MM.1S (cell line): ENCODE measurements at regions not wholly inside any gene's neighbourhood (a gene's known extent, or its start where the extent isn't known, plus 50 kb on each side); places are given as distances from the start of the nearest gene placed in this dataset.

Experiments used
- DNase-seq: peaks from one replicate; pipeline ENCODE4 v3.0.0-alpha.2; 2015
- H2AFZ ChIP-seq: fragments of 300-600 bp; sonication (generic); 2 replicates; pipeline ENCODE4 v1.6.0; 2016; ENCODE audit warnings: antibody characterized with exemption, low read length
- H3F3A ChIP-seq: fragments of 300-600 bp; sonication (generic); 2 replicates; pipeline ENCODE4 v1.6.1; 2016; ENCODE audit warnings: mild to moderate bottlenecking, antibody characterized with exemption, low read length, moderate library complexity, mixed read lengths; ENCODE audit not compliant: insufficient read depth
- H3K27ac ChIP-seq: fragments of 300-600 bp; sonication (generic); 2 replicates; pipeline ENCODE4 v1.5.1; 2016; ENCODE audit warnings: mild to moderate bottlenecking, low read length
- H3K27me3 ChIP-seq: fragments of 300-600 bp; sonication (generic); replicated peaks from 2 replicates; pipeline ENCODE4 v1.6.0; 2016; ENCODE audit warnings: low read length; ENCODE audit not compliant: insufficient read depth
- H3K36me3 ChIP-seq: fragments of 300-600 bp; sonication (generic); replicated peaks from 2 replicates; pipeline ENCODE4 v1.6.1; 2016; ENCODE audit warnings: mild to moderate bottlenecking, low read length, mixed read lengths; ENCODE audit not compliant: insufficient read depth
- H3K4me1 ChIP-seq: fragments of 300-600 bp; sonication (generic); 2 replicates; pipeline ENCODE4 v1.6.1; 2016; ENCODE audit warnings: low read length, mixed read lengths
- H3K4me2 ChIP-seq: fragments of 300-600 bp; sonication (generic); 2 replicates; pipeline ENCODE4 v1.6.0; 2016; ENCODE audit warnings: low read depth, low read length
- H3K4me3 ChIP-seq: fragments of 300-600 bp; sonication (generic); 2 replicates; pipeline ENCODE4 v1.5.1; 2016; ENCODE audit warnings: low read length, mixed read lengths
- H3K79me2 ChIP-seq: fragments of 300-600 bp; sonication (generic); 2 replicates; pipeline ENCODE4 v1.6.1; 2016; ENCODE audit warnings: mixed run types, low read length, mixed read lengths
- H3K9ac ChIP-seq: fragments of 300-600 bp; sonication (generic); 2 replicates; pipeline ENCODE4 v1.6.1; 2016; ENCODE audit warnings: low read length, mixed read lengths
- H3K9me2 ChIP-seq: fragments of 300-600 bp; sonication (generic); replicated peaks from 2 replicates; pipeline ENCODE4 v1.6.1; 2016; ENCODE audit warnings: mild to moderate bottlenecking, low read length, mixed read lengths; ENCODE audit not compliant: insufficient read depth
- H3K9me3 ChIP-seq: fragments of 300-600 bp; sonication (generic); replicated peaks from 2 replicates; pipeline ENCODE4 v1.6.1; 2016; ENCODE audit warnings: mild to moderate bottlenecking, low read length, mixed read lengths; ENCODE audit not compliant: insufficient read depth
- H4K20me1 ChIP-seq: fragments of 300-600 bp; sonication (generic); 2 replicates; pipeline ENCODE4 v1.6.1; 2016; ENCODE audit warnings: mild to moderate bottlenecking, low read length, moderate library complexity, mixed read lengths; ENCODE audit not compliant: insufficient read depth
- EZH2 ChIP-seq: fragments of 300-600 bp; sonication (generic); optimal IDR thresholded peaks from 2 replicates; pipeline ENCODE3; 2017; ENCODE audit warnings: low read depth, mild to moderate bottlenecking, antibody characterized with exemption, low read length, mixed read lengths
- EZH2phosphoT487 ChIP-seq: fragments of 300-600 bp; sonication (generic); IDR thresholded peaks from 2 replicates; pipeline ENCODE4 v1.6.1; 2018; ENCODE audit warnings: antibody characterized with exemption, low read length
- TF ChIP-seq, protein P1 (sequence below): fragments of 300-600 bp; sonication (generic); IDR thresholded peaks from 2 replicates; pipeline ENCODE4 v1.5.1; 2016; ENCODE audit warnings: antibody characterized with exemption, low read length, mixed read lengths

DNA sequence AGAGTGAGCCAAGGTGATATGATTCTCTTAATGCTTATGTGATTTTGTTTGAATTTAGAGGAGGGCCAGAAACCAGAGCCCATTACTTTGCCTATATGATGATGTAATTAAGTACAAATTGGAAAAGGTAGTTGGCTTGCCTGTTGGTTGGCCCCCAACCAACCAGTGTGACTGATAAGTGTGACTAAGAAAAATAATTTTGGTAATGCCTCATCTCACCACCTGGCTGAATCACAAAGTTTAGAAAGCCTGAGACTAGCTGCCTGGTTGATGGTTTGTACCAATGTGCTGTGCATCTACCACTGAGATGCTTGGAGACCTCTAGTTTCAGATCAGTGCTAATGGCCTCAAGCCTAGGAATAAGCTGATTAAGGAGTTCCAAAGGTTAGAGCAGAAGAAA is 338.7 kb downstream of the CDH2 start:
- Histone ChIP-seq H2AFZ (no peak overlapping the region), H3K27ac (no peak overlapping the region), H3K36me3 (no peaks in the 10 kb centered on the region), H3F3A (no peaks in the 10 kb centered on the region), H3K9me2 (no peaks in the 10 kb centered on the region), H3K9ac (no peak overlapping the region), H3K9me3 (no peaks in the 10 kb centered on the region), H3K4me1 (no peaks in the 10 kb centered on the region), H3K27me3 (no peaks in the 10 kb centered on the region), H4K20me1 (no peaks in the 10 kb centered on the region), H3K4me3 (no peak overlapping the region), H3K79me2 (no peaks in the 10 kb centered on the region), H3K4me2 (no peak overlapping the region)
- no peak for DNase-seq
- TF ChIP-seq, protein P1, sequence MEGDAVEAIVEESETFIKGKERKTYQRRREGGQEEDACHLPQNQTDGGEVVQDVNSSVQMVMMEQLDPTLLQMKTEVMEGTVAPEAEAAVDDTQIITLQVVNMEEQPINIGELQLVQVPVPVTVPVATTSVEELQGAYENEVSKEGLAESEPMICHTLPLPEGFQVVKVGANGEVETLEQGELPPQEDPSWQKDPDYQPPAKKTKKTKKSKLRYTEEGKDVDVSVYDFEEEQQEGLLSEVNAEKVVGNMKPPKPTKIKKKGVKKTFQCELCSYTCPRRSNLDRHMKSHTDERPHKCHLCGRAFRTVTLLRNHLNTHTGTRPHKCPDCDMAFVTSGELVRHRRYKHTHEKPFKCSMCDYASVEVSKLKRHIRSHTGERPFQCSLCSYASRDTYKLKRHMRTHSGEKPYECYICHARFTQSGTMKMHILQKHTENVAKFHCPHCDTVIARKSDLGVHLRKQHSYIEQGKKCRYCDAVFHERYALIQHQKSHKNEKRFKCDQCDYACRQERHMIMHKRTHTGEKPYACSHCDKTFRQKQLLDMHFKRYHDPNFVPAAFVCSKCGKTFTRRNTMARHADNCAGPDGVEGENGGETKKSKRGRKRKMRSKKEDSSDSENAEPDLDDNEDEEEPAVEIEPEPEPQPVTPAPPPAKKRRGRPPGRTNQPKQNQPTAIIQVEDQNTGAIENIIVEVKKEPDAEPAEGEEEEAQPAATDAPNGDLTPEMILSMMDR, result no peak
- no peak for TF ChIP-seq EZH2phosphoT487
- TF ChIP-seq EZH2, result no peak

DNA sequence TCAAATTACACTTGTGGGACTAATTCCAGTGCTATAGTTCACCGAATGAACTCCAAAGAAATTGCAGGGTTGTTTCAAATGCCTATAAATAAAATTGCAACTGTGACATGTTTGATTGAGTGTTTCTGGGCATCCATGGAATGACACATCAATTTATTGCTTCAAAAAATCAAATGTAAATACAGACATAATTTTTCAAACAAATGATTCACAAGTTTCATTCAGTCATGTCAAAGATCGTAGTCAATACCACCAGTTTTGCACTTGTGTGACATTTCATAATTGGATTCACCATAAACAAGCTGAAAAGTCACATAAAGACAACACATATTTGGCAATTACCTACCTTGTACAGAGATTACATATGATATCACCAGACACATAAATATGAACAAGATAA is 350.8 kb downstream of the CDH2 start:
- DNase-seq, result no peak
- Histone ChIP-seq H3K4me3 (no peak overlapping the region), H3K9me3 (no peaks in the 10 kb centered on the region), H3K4me1 (no peaks in the 10 kb centered on the region), H4K20me1 (no peaks in the 10 kb centered on the region), H3K79me2 (no peaks in the 10 kb centered on the region), H3F3A (no peaks in the 10 kb centered on the region), H3K9me2 (no peaks in the 10 kb centered on the region), H3K9ac (no peak overlapping the region), H3K27ac (no peak overlapping the region), H3K4me2 (no peak overlapping the region), H3K36me3 (no peaks in the 10 kb centered on the region), H2AFZ (no peak overlapping the region), H3K27me3 (no peaks in the 10 kb centered on the region)
- TF ChIP-seq EZH2 (no peak), EZH2phosphoT487 (no peak)
- TF ChIP-seq, protein P1, result no peak

DNA sequence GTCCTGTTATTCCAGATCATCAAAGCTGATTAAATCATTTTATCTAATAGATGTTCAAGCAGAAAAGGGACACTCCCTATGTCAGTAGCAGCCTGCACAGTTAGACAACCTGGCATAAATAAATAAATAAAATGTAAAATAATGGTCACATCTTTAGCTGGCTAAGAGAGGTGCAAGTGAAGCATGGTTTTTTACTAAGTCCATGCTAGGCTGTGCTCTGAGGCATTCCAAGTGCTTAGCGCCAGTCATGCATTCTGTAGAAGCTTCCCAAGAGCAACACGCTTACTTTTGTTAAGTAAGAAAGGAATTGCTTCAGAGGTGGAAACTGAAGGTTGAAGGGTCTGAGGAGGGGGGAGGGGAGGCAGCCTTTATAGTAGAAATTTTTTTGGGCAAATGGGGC is 351.2 kb downstream of the CDH2 start:
- Histone ChIP-seq H3K9me2 (no peaks in the 10 kb centered on the region), H3K27ac (no peak overlapping the region), H3F3A (no peaks in the 10 kb centered on the region), H3K27me3 (no peaks in the 10 kb centered on the region), H4K20me1 (no peaks in the 10 kb centered on the region), H3K9ac (no peak overlapping the region), H2AFZ (no peak overlapping the region), H3K4me3 (no peak overlapping the region), H3K36me3 (no peaks in the 10 kb centered on the region), H3K4me1 (no peaks in the 10 kb centered on the region), H3K4me2 (no peak overlapping the region), H3K79me2 (no peaks in the 10 kb centered on the region), H3K9me3 (no peaks in the 10 kb centered on the region)
- TF ChIP-seq EZH2 (no peak), EZH2phosphoT487 (no peak)
- TF ChIP-seq, protein P1, result no peak
- no peak for DNase-seq
